ENCODE measurements at regions not wholly inside any gene's neighbourhood (a gene's known extent, or its start where the extent isn't known, plus 50 kb on each side); places are given as distances from the start of the nearest gene placed in this dataset.

DNA sequence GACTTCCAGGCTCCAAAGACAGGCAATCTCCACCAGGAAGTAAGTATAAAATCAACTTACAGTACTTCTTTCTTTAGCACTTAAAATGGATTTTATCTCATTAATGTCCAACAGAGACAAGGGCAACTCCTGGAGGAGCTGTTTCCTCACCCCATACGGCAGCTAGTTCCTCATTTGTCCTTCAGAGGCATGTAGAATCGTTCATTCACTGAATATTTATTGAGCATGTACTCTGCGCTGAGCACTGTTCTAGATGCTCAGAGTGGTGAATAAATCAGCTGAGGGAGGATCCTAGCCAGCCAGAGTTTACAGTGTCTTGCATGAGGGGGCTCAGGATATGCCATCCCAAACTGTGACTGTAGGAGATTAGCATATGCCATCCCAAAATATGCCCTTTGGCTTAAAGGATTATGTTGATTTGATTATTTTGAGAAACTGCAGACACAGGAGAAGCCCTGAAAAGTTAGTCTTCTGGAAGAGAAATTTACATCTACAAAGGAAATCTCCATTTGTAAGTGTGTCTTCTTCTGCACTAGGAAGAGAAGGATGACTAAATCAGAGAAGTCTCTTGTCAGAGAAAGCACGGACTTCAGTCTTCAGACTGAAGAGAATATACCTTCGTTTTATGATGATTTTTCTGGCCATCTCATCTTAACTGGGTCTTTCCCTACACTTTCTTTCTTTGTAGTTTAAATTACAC is 66.9 kb downstream of the BAMBI start:
- no peak overlapping the region for H2AFZ ChIP-seq (ENCODE audit: low read length)
- no peaks in the 10 kb centered on the region; the same call in 1 of the 2 replicates for H3K9me3 ChIP-seq (ENCODE audit: insufficient read depth, low read depth, low read length)
- H3K4me1 ChIP-seq (ENCODE audit: insufficient read depth, low read length, poor library complexity, severe bottlenecking) = no peaks in the 10 kb centered on the region
- no peaks in the 10 kb centered on the region for H3K9me2 ChIP-seq (replicated peaks; ENCODE audit: low read depth, low read length)
- H3K4me2 ChIP-seq (ENCODE audit: low read depth, low read length, poor library complexity, severe bottlenecking) = no peak overlapping the region
- H3K27me3 ChIP-seq (ENCODE audit: insufficient read depth, low read length, poor library complexity, severe bottlenecking) = no peaks in the 10 kb centered on the region
- no peak overlapping the region for H3K4me3 ChIP-seq (ENCODE audit: low read length, poor library complexity, severe bottlenecking)
- H3K9ac ChIP-seq (ENCODE audit: low read depth, low read length, poor library complexity, severe bottlenecking) = no peak overlapping the region
- H3K36me3 ChIP-seq (ENCODE audit: insufficient read depth, low read length) = no peaks in the 10 kb centered on the region
- H4K20me1 ChIP-seq (ENCODE audit: insufficient read depth, low read length, poor library complexity, severe bottlenecking) = no peaks in the 10 kb centered on the region
- H3K79me2 ChIP-seq (ENCODE audit: insufficient read depth, low read length) = no peaks in the 10 kb centered on the region
- no peaks in the 10 kb centered on the region for H3F3A ChIP-seq (ENCODE audit: low read depth)
- TF ChIP-seq CTCF (conservative IDR thresholded peaks at IDR 0.05; ENCODE audit: low read length) = no peak
- TF ChIP-seq EZH2phosphoT487 (IDR thresholded peaks at IDR 0.05; ENCODE audit: borderline replicate concordance) = no peak

GRCh38 chr10:28754930-28755718 is 77.8 kb downstream of the BAMBI start:
- H3K79me2 ChIP-seq (ENCODE audit: insufficient read depth, low read length) = no peaks in the 10 kb centered on the region
- H3K36me3 ChIP-seq (ENCODE audit: insufficient read depth, low read length) = no peaks in the 10 kb centered on the region
- no peaks in the 10 kb centered on the region for H4K20me1 ChIP-seq (ENCODE audit: insufficient read depth, low read length, poor library complexity, severe bottlenecking)
- no peaks in the 10 kb centered on the region for H3F3A ChIP-seq (ENCODE audit: low read depth)
- no peaks in the 10 kb centered on the region for H3K9me2 ChIP-seq (replicated peaks; ENCODE audit: low read depth, low read length)
- no peak overlapping the region for H3K9ac ChIP-seq (ENCODE audit: low read depth, low read length, poor library complexity, severe bottlenecking)
- H3K4me1 ChIP-seq (ENCODE audit: insufficient read depth, low read length, poor library complexity, severe bottlenecking) = no peaks in the 10 kb centered on the region
- H3K27me3 ChIP-seq (ENCODE audit: insufficient read depth, low read length, poor library complexity, severe bottlenecking) = no peaks in the 10 kb centered on the region
- H3K4me2 ChIP-seq (ENCODE audit: low read depth, low read length, poor library complexity, severe bottlenecking) = no peak overlapping the region
- no peaks in the 10 kb centered on the region for H3K9me3 ChIP-seq (ENCODE audit: insufficient read depth, low read depth, low read length)
- no peak overlapping the region for H3K4me3 ChIP-seq (ENCODE audit: low read length, poor library complexity, severe bottlenecking)
- no peak for TF ChIP-seq EZH2phosphoT487 (IDR thresholded peaks at IDR 0.05; ENCODE audit: borderline replicate concordance)
- no peak for TF ChIP-seq CTCF (conservative IDR thresholded peaks at IDR 0.05; ENCODE audit: low read length)
- H2AFZ ChIP-seq (ENCODE audit: low read length) = no peak overlapping the region

DNA sequence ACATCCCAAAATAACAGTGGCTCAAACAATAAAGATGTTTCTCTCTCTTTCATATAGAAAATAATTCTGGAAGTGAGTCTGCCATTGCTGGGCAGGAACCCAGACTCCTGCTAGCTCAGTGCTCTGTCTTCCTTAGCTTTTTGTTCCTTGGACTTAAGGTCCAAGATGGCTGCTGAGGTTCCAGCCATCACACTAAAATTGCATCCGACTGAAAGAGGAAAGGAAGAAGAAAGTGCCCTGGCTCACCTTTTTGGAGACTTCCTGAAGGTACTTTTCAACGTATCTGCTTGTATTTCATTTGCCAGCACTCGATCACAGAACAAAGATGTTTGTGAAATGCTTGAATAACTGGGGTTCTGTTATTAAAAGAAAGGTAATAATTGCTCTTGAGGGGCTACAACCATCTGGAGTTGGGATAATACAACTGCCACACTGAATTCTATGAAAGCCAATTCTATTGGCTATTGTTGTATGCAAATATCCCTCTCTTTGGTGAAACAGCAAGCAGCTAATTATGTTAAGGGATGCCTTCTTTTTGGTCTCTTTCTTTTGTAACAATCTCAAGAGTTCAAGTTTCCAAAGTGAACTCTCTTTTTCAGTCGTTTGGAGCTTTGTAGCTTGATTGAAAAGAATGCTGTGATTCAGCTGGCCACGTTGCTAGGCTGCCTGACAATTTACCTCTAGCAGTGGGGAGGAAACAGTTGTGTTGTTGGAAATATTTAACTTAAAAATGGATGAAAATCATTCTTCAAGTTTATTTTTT is 83.9 kb downstream of the BAMBI start:
- TF ChIP-seq CTCF (conservative IDR thresholded peaks at IDR 0.05; ENCODE audit: low read length) (no peak), EZH2phosphoT487 (IDR thresholded peaks at IDR 0.05; ENCODE audit: borderline replicate concordance) (no peak)
- H4K20me1 ChIP-seq (ENCODE audit: insufficient read depth, low read length, poor library complexity, severe bottlenecking) = no peaks in the 10 kb centered on the region
- no peaks in the 10 kb centered on the region for H3K9me3 ChIP-seq (ENCODE audit: insufficient read depth, low read depth, low read length)
- H3K36me3 ChIP-seq (ENCODE audit: insufficient read depth, low read length) = no peaks in the 10 kb centered on the region
- no peaks in the 10 kb centered on the region for H3F3A ChIP-seq (ENCODE audit: low read depth)
- H3K4me1 ChIP-seq (ENCODE audit: insufficient read depth, low read length, poor library complexity, severe bottlenecking) = no peaks in the 10 kb centered on the region
- no peak overlapping the region for H3K9ac ChIP-seq (ENCODE audit: low read depth, low read length, poor library complexity, severe bottlenecking)
- H2AFZ ChIP-seq (ENCODE audit: low read length) = no peak overlapping the region
- no peak overlapping the region for H3K4me3 ChIP-seq (ENCODE audit: low read length, poor library complexity, severe bottlenecking)
- H3K27me3 ChIP-seq (ENCODE audit: insufficient read depth, low read length, poor library complexity, severe bottlenecking) = no peaks in the 10 kb centered on the region
- no peak overlapping the region for H3K4me2 ChIP-seq (ENCODE audit: low read depth, low read length, poor library complexity, severe bottlenecking)
- H3K79me2 ChIP-seq (ENCODE audit: insufficient read depth, low read length) = no peaks in the 10 kb centered on the region
- no peaks in the 10 kb centered on the region for H3K9me2 ChIP-seq (replicated peaks; ENCODE audit: low read depth, low read length)

Measured in Loucy (cell line).